Hindlimb muscle (tissue), 1 donor: ENCODE measurements at regions not wholly inside any gene's neighbourhood (a gene's known extent, or its start where the extent isn't known, plus 50 kb on each side); places are given as distances from the start of the nearest gene placed in this dataset.

Experiments
- DNase-seq: peaks from one replicate; pipeline ENCODE4 v3.0.0-alpha.2; 2013

DNA sequence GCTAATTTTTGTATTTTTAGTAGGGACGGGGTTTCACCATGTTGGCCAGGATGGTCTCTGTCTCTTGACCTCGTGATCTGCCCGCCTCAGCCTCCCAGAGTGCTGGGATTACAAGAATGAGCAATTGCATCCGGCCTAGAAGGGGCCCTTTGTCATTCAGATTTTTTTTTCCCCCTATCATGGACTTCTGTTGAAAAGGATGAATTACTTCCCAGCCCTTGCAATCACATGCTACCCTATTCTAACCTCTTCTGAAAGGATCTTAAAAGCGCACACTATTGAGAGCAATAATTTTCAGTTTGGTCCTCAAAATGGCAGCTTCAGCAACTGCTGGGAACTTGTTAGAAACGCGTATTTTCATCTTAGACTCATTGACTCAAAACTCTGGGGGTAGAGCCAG lies 575.6 kb upstream of the KIRREL3 start:
- no peak for DNase-seq

DNA sequence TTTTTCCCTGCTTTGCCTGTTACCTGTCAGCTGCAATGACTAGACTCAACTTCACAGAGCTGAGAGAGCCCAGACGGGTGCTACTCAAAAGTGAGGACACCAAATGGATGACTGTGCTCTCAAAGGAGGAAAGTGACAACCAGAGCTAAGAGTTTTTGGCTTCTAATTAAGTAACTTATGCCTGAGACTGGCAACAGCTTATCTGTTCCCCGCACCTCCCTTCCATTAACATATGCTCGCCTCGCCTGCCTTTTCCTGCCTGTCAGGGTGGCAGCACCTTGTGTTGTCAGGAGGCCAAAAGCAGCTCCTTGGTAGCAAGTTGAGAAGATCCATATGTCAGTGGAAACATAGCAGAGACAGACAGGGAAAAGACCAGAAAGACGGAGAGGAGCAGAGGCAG lies 573.9 kb upstream of the KIRREL3 start:
- DNase-seq: no peak

DNA sequence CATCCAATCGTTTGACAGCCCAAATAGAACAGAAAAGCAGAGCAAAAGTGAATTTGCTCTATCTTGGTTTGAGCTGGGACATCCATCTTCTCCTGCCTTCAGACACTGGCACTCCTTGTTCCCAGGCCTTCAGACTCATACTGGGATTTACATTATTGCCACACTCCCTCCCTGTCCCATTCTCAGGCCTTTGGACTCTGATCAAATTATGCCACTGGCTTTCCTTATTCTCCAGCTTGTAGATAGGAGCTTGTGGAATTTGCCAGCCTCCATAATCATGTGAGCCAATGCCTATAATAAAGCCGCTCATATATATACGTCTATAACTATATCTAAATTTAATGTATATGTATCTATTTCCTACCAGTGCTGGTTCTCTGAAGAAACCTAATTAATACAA lies 568.3 kb upstream of the KIRREL3 start:
- no peak for DNase-seq

DNA sequence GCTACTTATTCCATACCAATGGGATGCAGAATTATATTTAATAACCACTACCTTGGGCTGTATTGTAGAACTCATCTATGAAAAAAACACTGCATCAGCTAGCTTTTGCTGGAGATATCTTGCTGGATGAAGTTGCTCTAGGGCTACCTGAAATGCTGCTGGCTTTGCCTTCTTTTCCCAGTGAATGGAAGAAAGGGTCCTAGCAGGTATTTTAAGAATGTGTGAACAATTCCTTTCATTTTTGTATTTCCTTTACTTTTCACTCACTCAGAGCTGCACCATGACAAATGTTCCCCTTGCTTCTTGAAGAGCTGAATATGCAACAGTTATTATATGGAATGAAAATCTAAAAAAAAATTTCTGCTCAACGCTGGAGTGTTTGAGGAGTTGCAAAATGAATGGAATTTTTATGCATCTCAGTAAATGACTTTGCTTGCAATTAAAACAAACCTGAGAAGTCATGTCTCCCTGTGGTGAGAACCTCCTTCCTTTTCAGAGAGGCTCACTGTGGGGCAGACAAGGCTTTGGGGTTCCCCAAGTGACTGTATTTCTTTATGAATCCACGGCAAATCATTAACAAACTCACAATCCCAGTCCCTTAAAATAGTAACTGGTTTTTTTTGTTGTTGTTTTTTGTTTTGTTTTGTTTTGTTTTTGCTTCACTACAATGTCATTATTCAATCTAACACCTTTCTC lies 566.8 kb upstream of the KIRREL3 start:
- no peak for DNase-seq

DNA sequence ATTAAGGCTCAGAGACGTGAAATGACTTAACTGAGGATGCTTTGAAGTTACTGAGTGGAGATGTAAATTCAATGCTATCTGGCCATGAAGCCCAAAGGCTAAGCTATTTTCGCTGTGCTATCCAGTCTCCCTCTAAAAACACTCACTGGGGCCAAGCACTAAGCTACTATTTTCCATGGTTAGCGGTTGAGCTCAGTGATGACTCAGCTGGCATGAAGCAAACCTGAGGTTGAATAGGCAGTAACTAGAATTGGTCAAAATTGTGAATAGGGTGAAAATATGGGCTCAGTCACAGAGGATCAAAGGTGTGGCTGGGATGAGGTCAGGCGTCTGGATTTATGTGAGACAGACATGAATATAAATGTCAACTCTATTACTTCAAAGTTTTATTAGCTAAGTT lies 564.2 kb upstream of the KIRREL3 start:
- no peak for DNase-seq

DNA sequence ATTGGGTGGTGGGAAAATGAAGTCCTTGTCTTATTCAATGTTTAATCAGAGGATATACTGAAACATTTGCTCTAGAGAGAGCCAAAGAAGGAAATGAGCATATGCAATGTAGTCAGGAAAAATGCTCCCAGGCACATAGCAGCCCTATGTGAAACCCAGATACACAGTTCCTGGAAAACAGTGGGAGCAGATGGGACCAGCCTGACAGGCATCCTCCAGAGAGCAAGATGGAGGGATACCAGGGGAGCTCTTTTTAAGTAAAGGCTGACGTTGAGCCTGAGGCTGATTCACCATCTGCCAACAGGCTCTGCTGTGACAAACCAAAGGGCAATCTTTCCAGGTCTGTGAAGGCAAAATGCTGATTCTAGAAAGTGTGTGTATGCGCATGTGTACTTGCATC lies 559.4 kb upstream of the KIRREL3 start:
- DNase-seq: no peak

DNA sequence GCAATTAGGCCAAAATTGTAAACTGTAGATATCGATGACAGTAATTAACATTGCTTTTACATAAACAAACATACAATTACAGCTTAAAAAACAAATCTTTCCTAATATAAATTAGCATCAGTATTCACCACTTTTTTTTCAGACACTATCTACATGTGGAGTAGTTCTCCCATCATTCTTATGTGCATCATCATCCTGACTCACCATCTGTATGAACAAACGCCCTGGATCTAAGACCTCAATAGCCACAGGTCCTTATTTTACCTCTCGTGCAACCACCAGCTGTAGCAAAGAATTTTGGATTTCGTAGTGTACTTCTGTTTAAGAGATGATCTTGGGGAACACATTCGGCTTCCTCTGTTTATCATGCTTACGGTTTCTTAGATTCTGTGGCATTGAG lies 551.9 kb upstream of the KIRREL3 start:
- DNase-seq: no peak

DNA sequence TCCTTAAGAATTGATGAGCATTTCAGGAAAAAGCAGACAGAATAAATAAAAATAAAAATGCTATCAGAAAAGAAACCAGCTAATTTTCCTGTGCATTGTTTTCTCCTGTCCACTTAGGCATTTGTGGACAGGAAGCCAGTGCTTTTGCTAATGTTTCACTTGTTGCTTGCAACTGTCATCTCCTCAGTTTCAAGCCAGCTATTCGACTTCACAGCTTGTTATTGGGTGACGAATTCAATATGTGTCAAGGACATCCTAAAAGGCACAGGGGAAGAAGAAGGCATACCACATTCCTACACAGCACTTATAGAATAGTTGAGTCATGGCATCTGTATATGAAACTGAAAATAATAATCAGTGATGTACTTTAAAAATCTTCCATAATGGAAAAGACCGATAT lies 530.6 kb upstream of the KIRREL3 start:
- DNase-seq: no peak

DNA sequence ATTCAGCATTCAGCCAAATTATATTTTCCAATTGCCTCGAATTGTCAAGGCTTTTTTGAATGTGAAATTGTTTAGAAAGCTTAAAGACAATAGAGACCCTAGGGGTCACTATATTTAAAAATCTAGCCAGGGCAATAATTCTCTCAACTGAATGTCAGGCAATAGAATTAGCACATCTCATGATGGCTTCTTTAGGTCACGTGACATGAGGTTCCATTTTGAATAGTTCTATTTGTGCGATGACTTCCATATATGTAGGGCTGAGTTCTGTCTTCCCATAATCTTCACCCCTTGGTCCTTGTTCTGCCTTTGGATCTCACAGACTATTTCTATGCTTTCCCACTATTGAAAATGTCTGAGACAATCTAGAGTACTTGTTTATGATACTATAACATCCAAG lies 527.7 kb upstream of the KIRREL3 start:
- DNase-seq: no peak

DNA sequence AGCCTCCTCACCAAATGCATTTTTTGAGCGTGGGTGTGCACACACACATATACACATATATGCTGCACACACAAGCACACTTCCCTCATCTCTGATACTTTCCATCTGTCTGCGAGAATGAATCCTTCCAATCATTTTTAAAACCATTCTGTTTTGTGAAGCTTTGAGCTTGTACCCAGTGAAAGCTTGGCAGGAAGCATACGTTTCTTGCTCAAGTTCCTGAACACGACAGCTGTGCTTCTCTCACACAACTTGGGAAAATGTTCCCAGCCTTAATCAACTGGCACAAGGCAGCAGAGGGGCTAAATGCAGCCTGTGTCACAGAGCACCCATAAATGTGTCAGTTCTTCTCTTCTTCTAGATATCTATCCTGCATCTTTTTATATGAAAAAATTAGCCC lies 524.0 kb upstream of the KIRREL3 start:
- no peak for DNase-seq

DNA sequence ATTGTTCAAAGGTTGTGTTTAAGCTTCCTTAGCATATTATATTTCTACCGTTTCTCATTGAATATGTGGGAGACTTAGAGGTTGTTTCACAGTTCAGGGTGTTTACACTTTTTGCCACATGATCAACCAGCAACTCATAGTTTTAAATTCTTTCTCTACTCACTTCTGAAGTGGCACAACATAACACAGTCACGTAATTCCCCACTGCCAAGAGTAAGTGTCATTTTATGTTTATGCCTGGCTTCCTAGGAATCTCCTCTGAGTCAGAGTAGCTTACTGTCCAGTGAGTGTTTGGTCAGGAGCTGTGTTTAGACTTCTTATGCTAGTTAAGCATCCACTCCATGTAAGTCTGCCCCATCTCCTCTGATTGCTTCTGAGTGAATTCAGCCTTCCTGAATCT lies 520.8 kb upstream of the KIRREL3 start:
- DNase-seq: no peak

DNA sequence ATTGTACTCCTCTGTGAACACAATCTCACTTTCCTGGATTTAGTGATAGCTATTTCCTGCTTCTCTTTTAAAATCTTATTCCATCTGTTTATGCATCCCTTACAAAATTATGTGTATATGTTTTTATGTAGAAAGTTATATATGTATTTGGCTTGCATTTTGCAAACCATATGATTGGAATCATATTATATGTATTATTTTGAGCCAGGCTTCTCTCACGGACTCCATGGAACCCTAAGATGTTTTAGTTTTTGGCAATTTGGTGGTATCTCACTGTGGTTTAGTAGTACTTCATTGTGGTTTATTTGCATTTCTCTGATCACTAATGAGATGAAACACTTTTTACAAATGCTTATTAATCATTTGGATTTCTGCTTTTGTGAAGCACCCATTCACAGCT lies 507.3 kb upstream of the KIRREL3 start:
- no peak for DNase-seq

DNA sequence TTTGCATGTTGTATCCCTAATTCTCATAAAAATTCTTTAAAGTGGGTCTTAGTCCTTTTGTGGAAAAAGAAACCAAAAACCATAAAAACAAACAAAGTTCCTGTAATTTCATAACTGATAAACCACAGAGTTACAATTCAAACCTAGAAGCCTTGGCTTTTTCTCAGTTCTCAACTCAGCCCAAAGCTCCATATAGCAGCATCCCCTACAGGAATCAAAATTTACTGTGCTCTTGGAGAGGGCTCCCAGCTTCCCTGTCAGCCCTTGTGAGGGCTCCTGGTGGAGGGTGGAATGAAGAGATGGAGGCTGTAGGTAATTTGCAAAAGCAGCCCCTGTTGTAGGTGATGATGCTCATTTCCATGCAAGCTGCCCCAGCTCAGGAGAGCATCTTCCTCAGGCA lies 506.1 kb upstream of the KIRREL3 start:
- DNase-seq: no peak

DNA sequence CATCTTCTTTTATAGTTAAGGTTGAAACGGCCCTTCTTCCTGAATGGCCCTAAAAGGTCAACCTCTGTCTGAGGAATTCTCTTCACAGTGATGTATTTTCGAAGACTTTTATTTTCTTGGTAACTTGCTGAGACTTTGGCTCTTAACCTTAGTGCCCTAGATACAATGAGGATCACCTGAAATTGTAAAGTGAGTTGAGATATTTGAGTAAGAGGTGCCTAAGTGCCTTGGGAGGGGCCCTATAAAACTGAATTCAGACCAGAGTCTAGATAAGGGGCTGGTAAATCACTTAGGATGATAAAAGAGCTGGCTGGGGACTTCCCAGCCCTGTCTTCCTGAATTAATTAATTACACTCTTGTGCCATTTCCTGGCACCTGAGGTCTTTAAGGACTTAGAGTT lies 505.6 kb upstream of the KIRREL3 start:
- no peak for DNase-seq

DNA sequence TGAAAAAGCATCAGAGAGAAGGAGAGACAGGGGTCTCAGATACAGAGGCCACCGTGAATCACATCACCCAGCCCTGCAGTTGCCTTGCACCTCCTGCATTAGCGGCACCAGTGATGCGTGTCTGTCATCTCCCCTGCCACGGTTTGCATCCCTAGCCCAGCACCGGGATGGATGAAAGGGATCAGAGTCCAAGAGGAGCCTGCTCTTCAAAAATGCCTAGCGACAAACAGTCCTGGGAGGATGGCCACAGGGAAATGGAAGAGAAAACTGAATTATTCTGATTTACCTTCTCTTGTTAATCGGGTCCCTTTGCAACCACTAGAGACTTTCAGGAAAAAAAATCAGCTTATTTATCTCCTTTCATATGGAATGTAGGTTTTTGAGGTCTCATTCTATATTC lies 495.6 kb upstream of the KIRREL3 start:
- no peak for DNase-seq

DNA sequence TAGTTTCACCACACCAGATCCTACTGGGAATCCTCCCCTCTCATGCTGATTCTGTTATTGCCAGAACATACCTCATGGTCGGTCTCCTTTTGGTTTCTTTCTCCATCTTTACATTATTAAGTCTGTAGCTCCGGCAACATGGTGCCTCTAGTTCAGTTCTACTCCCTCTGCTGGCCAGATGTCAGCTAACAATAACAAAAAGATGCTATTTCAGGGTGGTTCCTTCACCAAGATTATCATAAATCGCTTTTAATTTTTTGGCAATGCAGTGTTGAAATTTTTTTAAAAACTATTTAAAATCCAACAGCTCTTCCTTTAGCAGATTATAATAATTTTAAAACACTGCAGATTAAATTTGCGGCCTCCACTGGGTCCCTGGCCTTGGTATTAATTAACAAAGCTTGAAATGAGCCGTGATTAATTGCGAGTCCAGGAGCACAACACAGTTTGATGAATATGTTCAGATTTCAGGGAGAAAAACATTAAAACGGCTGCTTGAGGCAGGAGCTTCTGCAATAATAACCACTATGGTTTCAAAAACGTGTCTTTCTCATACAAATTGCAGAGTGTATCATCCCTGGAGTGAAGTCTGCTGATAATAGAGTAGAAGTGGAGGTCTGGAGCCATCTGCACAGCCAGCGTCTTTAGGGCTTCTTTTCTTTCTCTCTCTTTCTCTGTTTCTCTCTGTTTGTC lies 492.9 kb upstream of the KIRREL3 start:
- no peak for DNase-seq

DNA sequence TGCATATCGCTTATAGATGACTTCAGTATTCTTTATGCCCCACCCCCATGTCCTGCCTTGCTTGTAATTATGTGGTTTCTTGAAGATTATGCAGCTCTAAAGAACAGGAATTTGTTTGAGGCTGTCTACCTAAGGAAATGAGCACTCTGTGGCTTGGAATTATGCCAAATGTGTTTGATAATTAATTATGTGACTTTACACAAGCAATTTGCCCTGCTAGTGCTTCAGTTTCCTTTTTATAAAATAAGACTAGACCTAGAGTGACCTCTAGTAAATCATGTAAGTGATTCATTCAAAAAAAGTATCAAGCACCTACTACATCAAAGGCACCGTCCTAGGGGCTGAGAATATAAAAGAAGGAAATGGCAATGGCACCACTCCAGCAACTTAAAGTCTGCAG lies 491.5 kb upstream of the KIRREL3 start:
- no peak for DNase-seq

DNA sequence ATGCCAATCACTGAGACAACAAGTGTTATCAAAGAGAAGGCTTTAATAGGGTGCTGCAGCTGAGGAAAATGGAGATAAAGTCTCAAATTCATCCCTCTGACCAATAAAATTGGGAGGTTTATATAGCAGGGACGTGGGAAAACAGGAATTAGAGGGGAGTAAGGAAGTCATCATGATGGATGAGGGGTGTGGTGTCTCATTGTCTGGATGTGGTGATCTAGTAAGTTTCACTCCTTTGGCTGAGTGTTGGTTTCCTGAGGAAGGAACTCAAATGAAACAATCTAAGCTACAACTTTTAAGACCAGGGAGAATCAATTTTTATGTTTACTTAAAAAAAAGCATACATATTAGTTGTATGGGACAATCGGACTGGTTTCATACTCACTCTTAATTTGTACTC lies 491.0 kb upstream of the KIRREL3 start:
- no peak for DNase-seq

DNA sequence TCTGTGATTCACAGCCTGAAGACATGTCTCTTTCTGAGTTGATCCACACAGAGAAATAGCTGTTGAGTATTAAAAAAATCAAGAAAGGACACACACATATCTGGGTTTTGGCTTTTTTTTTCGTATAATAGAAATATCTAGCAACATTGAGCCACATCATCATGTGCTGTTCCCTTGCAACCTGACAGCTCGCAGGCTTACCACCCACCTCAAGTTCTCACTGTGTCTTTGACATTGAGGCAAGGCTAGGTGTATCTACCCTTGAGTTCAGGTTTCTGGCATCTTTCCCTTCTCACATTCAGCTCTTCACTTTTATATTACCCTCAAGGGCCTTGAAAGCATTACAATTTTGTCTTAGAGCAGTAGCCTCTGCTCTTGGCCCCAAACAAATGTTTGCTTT lies 490.3 kb upstream of the KIRREL3 start:
- no peak for DNase-seq

DNA sequence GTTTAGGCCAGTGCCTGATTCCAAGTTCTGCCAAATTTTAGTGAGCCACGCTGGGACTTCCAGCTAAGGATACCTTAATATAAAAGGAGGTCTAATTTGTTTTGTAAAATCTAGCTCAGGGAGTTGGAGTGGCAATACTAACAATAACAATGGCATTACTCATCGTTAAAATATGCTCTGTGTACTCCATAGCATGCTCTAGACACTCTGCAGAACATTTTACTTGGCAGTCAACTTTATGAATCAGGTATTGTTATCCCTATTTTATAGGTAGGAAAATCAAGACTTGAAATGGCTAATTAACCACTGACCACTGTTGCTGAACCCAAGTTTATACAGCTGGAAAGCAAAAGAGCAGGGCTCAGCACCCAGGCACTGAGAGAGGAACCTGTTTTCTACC lies 485.0 kb upstream of the KIRREL3 start:
- DNase-seq: no peak

DNA sequence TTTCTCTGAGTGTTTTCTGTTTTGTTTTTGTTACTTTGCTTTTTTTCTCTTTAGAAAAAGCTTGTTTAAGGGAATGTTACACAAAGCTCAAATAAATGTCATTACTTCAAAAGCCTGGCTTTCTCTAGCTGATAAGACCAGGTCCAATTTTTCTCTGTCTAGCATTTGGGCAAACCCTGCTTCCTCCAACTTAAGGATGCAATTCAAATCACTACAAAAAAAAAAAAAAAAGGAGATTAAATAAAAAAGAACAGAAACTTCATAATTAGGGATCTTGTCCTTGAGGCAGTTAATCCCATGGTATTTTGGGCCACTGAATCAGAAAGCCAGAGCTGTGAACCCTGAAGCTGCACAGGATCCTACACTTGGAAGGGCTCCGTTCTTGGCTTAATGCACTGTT lies 480.8 kb upstream of the KIRREL3 start:
- no peak for DNase-seq

DNA sequence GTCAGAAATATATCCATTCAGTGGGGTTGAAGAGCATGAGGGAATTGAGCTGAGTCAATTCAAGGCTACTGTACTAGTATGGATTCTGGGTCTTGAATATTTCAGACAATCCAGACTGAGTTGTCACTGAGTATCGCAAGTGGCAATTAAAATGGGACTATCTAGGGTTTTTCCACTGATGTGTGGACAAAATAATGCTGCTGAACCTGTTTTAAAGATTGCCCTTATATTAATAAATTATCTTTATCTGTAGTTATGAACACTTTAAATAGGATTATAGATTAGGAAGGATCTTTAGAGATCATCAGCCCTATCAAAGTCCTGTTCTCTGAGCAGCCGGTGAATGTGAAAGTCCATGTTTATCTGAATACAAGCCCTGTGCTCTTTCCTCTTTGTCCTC lies 478.3 kb upstream of the KIRREL3 start:
- no peak for DNase-seq

DNA sequence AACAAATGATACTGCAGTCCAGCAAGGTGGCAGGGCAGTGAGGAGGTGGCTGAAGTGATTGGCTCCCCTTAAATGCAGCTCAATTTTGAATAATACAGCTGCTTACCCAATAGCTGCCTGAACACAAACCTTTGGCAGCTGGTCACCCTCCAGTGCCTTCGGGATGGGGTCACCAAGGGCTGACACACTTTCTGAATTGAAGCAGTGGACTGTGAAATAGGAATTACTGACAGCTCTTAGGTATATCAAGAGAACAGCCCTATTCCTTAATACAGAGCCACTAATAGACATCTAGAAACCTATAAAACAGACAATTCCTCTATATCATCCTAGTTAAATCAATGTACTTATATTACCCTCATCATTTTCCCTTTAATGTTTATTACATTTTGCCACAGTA lies 474.2 kb upstream of the KIRREL3 start:
- no peak for DNase-seq

DNA sequence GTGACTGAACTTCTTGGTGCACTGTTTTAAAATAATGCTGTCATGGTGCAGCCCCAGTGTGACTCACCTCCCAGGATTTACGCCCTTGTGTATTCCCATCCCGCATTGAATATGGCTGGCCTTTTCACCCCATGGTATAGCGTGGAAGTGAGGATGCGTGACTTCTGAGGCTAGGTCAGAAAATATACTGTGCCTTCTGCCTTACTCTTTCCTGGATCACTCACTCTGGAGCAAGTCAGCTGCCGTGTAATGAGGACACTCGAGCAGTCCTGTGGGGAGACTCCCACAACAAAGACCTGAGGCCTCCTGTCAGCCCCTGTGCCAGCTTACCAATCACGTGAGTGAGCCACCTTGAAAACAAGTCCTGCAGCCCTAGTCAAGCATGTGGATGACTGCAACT lies 471.9 kb upstream of the KIRREL3 start:
- DNase-seq: no peak

DNA sequence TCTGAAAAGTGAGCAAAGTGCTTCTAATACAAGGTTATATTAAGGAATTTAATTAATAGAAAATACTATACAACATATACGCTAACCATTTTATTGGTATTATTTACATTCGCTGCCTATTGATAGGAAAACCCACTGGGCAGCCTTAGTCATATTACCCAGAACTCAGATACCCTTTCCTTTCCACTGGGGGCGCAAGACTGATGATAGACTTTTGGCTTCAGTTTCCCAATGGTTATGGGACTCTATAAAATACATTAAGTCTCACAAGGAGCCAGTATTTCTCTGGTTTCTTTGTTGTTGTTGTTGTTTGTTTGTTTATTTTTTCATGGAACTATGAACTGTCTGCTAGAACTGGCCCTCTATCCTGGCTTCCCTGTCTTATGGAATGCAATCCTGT lies 471.1 kb upstream of the KIRREL3 start:
- no peak for DNase-seq
